Epithelial cell of proximal tubule (primary cell): ENCODE measurements at regions not wholly inside any gene's neighbourhood (a gene's known extent, or its start where the extent isn't known, plus 50 kb on each side); places are given as distances from the start of the nearest gene placed in this dataset.

Experiments used
- DNase-seq: peaks from one replicate; pipeline ENCODE4 v3.0.0-alpha.2; 2011; ENCODE audit warnings: low read depth
- H3K4me3 ChIP-seq: 2 replicates; pipeline ENCODE4 v1.5.1; 2011; ENCODE audit warnings: low read depth, mild to moderate bottlenecking, low read length
- TF ChIP-seq, protein P1 (sequence below): conservative IDR thresholded peaks from 2 replicates; pipeline ENCODE4 v1.5.1; 2012; ENCODE audit warnings: low read depth, mild to moderate bottlenecking, low read length

DNA sequence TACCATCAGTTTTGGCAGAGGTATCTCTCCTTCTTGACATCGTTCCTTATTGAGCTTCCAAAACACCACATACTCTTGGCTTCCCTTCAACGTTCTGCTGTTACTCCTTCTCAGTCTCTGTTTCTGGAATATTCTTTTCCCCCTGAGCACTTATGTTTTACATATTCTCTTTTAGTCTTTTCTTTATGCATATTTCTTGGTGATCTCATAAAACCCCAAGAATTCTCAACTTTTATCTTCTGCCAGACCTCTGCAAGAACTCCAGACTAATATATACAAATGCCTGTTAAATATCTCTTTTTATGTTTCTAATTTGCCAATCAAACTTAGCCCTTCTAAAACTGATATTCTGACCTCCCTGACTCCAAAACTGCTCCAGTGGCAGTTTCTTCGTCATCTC lies 453.4 kb upstream of the CTNND2 start:
- no peak overlapping the region for H3K4me3 ChIP-seq
- TF ChIP-seq, protein P1, sequence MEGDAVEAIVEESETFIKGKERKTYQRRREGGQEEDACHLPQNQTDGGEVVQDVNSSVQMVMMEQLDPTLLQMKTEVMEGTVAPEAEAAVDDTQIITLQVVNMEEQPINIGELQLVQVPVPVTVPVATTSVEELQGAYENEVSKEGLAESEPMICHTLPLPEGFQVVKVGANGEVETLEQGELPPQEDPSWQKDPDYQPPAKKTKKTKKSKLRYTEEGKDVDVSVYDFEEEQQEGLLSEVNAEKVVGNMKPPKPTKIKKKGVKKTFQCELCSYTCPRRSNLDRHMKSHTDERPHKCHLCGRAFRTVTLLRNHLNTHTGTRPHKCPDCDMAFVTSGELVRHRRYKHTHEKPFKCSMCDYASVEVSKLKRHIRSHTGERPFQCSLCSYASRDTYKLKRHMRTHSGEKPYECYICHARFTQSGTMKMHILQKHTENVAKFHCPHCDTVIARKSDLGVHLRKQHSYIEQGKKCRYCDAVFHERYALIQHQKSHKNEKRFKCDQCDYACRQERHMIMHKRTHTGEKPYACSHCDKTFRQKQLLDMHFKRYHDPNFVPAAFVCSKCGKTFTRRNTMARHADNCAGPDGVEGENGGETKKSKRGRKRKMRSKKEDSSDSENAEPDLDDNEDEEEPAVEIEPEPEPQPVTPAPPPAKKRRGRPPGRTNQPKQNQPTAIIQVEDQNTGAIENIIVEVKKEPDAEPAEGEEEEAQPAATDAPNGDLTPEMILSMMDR = no peak
- DNase-seq = no peak

DNA sequence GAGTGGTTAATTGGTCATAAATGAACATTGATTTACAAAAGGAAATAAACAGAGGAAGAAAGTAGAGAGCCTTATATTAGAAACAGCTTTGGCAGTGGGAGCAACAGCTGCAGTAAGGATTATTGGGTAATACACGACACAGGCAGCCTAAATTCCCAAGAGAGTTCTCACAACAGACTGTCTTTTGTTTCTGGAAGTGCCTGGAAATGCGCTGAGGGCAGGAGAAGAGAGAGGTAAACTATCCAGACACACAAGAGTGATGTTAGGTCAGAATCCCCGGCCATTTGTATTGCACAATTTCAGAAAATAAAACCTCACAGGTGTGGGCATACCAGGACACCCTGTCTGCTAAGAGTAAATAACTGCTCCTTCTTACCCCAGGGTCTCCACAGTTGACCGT lies 450.4 kb upstream of the CTNND2 start:
- no peak overlapping the region for H3K4me3 ChIP-seq
- TF ChIP-seq, protein P1 = no peak
- DNase-seq = no peak

DNA sequence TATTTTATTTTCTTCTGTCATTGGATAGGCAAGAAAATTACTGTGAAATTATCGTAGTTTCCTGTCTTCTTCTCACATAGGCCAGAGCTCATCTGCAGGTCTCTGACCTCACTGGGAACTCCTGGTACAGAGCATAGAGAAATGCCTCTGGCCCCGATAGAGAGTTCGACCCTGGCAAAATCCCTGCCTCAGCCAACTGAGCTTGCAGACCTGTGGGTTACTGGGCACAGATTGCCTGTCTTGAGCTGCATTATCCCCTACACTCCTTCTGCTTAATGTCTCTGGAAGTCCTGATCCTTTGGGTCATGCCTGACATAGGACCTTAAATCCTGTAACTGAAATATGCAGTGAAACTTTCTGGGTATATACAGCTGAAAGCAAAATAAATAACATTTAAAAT lies 439.3 kb upstream of the CTNND2 start:
- TF ChIP-seq, protein P1 = no peak
- no peak for DNase-seq

GRCh38 chr5:12335938-12336337 lies 431.7 kb upstream of the CTNND2 start:
- no peak overlapping the region for H3K4me3 ChIP-seq
- no peak for DNase-seq
- TF ChIP-seq, protein P1 = no peak

More for the DNA sequence above, 439.3 kb upstream of the CTNND2 start:
- no peak overlapping the region for H3K4me3 ChIP-seq

DNA sequence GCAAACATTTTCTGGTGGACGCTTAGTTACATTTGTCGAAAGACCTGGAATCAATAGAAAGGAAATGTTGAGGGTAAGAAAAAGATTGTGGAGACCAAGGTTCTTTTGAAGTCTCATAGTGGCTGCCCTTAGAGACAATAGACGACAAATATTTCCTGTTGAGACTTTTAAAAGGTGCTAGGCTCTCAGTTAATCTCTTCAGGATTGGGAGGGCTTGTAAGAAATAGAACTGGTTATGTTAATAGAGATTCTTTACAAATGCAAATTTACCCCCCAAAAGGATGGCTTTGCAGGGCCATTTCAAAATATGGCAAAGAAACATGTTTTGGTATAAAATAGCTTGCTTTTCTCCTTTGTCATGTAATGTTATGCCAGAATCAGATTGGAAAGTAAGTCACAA lies 428.2 kb upstream of the CTNND2 start:
- H3K4me3 ChIP-seq = no peak overlapping the region
- no peak for DNase-seq
- TF ChIP-seq, protein P1 = no peak

GRCh38 chr5:12330993-12331588 lies 426.8 kb upstream of the CTNND2 start:
- TF ChIP-seq, protein P1 = no peak
- H3K4me3 ChIP-seq = no peak overlapping the region
- DNase-seq = no peak

DNA sequence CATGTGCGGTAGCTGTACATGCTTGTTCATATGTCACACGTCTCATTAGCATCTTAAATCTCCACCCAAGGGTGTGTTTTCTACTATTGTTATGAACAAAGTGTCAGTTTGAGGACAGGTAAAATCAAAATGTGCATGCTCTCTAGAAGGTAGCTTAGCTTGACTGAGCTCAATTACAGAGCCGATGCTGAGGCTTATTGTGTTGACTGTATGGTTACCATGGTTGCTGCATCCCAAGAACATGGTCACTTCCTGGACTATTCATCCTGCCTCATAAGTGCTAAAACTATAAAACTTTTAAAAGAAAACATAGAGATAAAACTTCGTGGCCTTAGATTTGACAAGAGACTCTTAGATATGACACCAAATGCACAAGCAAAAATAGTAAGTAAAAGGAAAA lies 426.1 kb upstream of the CTNND2 start:
- no peak for DNase-seq
- TF ChIP-seq, protein P1 = no peak

More for the DNA sequence above, 426.1 kb upstream of the CTNND2 start:
- no peak overlapping the region for H3K4me3 ChIP-seq
